GM23338 (cell line): ENCODE measurements at regions not wholly inside any gene's neighbourhood (a gene's known extent, or its start where the extent isn't known, plus 50 kb on each side); places are given as distances from the start of the nearest gene placed in this dataset.

Experiments used
- ATAC-seq: fragments of 200-7000 bp; cut with Tn5 transposase; 3 replicates; pipeline ENCODE4 v1.9.1; 2020
- DNase-seq: peaks from one replicate; pipeline ENCODE4 v3.0.0-alpha.2; 2015; ENCODE audit warnings: low spot score
- H2AFZ ChIP-seq: fragments of 200-600 bp; sonication (generic); 2 replicates; pipeline ENCODE4 v1.8.0; 2016; ENCODE audit warnings: antibody characterized with exemption, mild to moderate bottlenecking, moderate library complexity
- H3F3A ChIP-seq: fragments of 200-600 bp; sonication (generic); replicated peaks from 2 replicates; pipeline ENCODE4 v1.8.0; 2017; ENCODE audit warnings: antibody characterized with exemption, mixed run types, low read depth
- H3K27ac ChIP-seq: fragments of 200-600 bp; sonication (generic); 2 replicates; pipeline ENCODE4 v1.6.1; 2016; ENCODE audit warnings: low read depth
- H3K27me3 ChIP-seq: fragments of 200-600 bp; sonication (generic); 2 replicates; pipeline ENCODE4 v1.8.0; 2016; ENCODE audit warnings: mild to moderate bottlenecking, mixed run types, moderate library complexity; ENCODE audit not compliant: insufficient read depth
- H3K36me3 ChIP-seq: fragments of 200-600 bp; sonication (generic); 2 replicates; pipeline ENCODE4 v1.8.0; 2016; ENCODE audit warnings: mild to moderate bottlenecking; ENCODE audit not compliant: insufficient read depth
- H3K4me1 ChIP-seq: fragments of 200-600 bp; sonication (generic); 2 replicates; pipeline ENCODE4 v1.8.0; 2016; ENCODE audit warnings: mild to moderate bottlenecking, moderate library complexity; ENCODE audit not compliant: insufficient read depth
- H3K4me2 ChIP-seq: fragments of 200-600 bp; sonication (generic); 2 replicates; pipeline ENCODE4 v1.7.1; 2017; ENCODE audit warnings: mixed run types
- H3K4me3 ChIP-seq: fragments of 200-600 bp; sonication (generic); 2 replicates; pipeline ENCODE4 v1.6.1; 2016; ENCODE audit warnings: mixed run types
- H3K79me2 ChIP-seq: fragments of 200-600 bp; sonication (generic); replicated peaks from 2 replicates; pipeline ENCODE4 v1.8.0; 2017; ENCODE audit warnings: mild to moderate bottlenecking; ENCODE audit not compliant: insufficient read depth
- H3K9me2 ChIP-seq: fragments of 200-600 bp; sonication (generic); 2 replicates; pipeline ENCODE4 v1.8.0; 2017; ENCODE audit not compliant: insufficient read depth
- H4K20me1 ChIP-seq: fragments of 200-600 bp; sonication (generic); replicated peaks from 2 replicates; pipeline ENCODE4 v1.8.0; 2017; ENCODE audit warnings: mild to moderate bottlenecking; ENCODE audit not compliant: insufficient read depth
- H3K27ac Mint-ChIP-seq: 2 replicates; pipeline ENCODE4 v1.8.0; 2020; ENCODE audit warnings: inconsistent platforms, mild to moderate bottlenecking, moderate library complexity, mixed read lengths
- H3K27me3 Mint-ChIP-seq: 3 replicates; pipeline ENCODE4 v1.8.0; 2022; ENCODE audit warnings: low read depth, mild to moderate bottlenecking, moderate library complexity, mixed read lengths, inconsistent platforms; ENCODE audit not compliant: insufficient read depth, poor library complexity
- H3K36me3 Mint-ChIP-seq: 3 replicates; pipeline ENCODE4 v1.8.0; 2021; ENCODE audit warnings: low read depth, mild to moderate bottlenecking, inconsistent platforms, moderate library complexity, mixed read lengths
- H3K4me1 Mint-ChIP-seq: 3 replicates; pipeline ENCODE4 v1.8.0; 2020; ENCODE audit warnings: mild to moderate bottlenecking, inconsistent platforms, mixed read lengths
- H3K4me3 Mint-ChIP-seq: 3 replicates; pipeline ENCODE4 v1.8.0; 2021; ENCODE audit warnings: moderate library complexity, mild to moderate bottlenecking, inconsistent platforms, mixed read lengths
- H3K9me3 Mint-ChIP-seq: 3 replicates; pipeline ENCODE4 v1.8.0; 2020; ENCODE audit warnings: moderate library complexity, mild to moderate bottlenecking, inconsistent platforms, mixed read lengths
- CREB1 ChIP-seq: fragments of 250-450 bp; sonication (Bioruptor Pico); IDR thresholded peaks from 2 replicates; pipeline ENCODE4 v1.5.0; 2020; ENCODE audit warnings: low read depth, mild to moderate bottlenecking, moderate library complexity
- ETS1 ChIP-seq: IDR thresholded peaks from 2 replicates; pipeline ENCODE4 v1.6.1; 2016; ENCODE audit warnings: antibody characterized with exemption
- JUNB ChIP-seq: IDR thresholded peaks from one replicate; pipeline ENCODE4 v1.6.1; 2016; ENCODE audit warnings: antibody characterized with exemption; ENCODE audit not compliant: unreplicated experiment
- NANOG ChIP-seq: IDR thresholded peaks from 2 replicates; pipeline ENCODE4 v1.6.1; 2016; ENCODE audit warnings: antibody characterized with exemption, borderline replicate concordance
- REST ChIP-seq: IDR thresholded peaks from one replicate; pipeline ENCODE4 v1.6.1; 2018; ENCODE audit warnings: antibody characterized with exemption; ENCODE audit not compliant: unreplicated experiment
- ZNF114 ChIP-seq: fragments of 250-450 bp; sonication (Bioruptor Pico); IDR thresholded peaks from 2 replicates; pipeline ENCODE4 v1.5.0; 2020; ENCODE audit warnings: mild to moderate bottlenecking, moderate library complexity
- ZNF462 ChIP-seq: fragments of 250-450 bp; sonication (Bioruptor Pico); IDR thresholded peaks from 2 replicates; pipeline ENCODE4 v1.5.0; 2020; ENCODE audit warnings: mild to moderate bottlenecking, moderate library complexity

GRCh38 chr5:171639966-171640365, 145.7 kb upstream of the SMIM23 start (continued):
- TF ChIP-seq ZNF462 (CRISPR knock-in tag) (no peak), NANOG (no peak), JUNB (no peak), ZNF114 (no peak), REST (no peak)

GRCh38 chr5:171640480-171640879, 145.1 kb upstream of the SMIM23 start:
- H3K27ac ChIP-seq = no peak overlapping the region
- Mint-ChIP-seq H3K27me3 (peaks cover 9% of the 10 kb centered on the region), H3K36me3 (no peaks in the 10 kb centered on the region), H3K9me3 (no peaks in the 10 kb centered on the region), H3K27ac (no peak overlapping the region), H3K4me3 (no peak overlapping the region), H3K4me1 (peaks cover 12% of the 10 kb centered on the region)
- H3K36me3 ChIP-seq = no peaks in the 10 kb centered on the region
- H3K79me2 ChIP-seq = no peaks in the 10 kb centered on the region
- H2AFZ ChIP-seq = no peak overlapping the region
- no peak overlapping the region for H3K4me3 ChIP-seq
- H3K9me2 ChIP-seq = no peaks in the 10 kb centered on the region
- ATAC-seq = no peak
- no peak for DNase-seq
- no peak overlapping the region for H3K4me2 ChIP-seq
- H3K27me3 ChIP-seq = no peaks in the 10 kb centered on the region
- H4K20me1 ChIP-seq = no peaks in the 10 kb centered on the region
- H3F3A ChIP-seq = no peaks in the 10 kb centered on the region
- peaks cover 17% of the 10 kb centered on the region for H3K4me1 ChIP-seq
- TF ChIP-seq JUNB = no peak
- TF ChIP-seq CREB1 (CRISPR knock-in tag) = no peak
- no peak for TF ChIP-seq ETS1
